Activated CD4-positive, alpha-beta T cell treated with anti-CD3 and anti-CD28 coated beads, Interleukin-2, amount 10 ng/mL, durations not matched to agents 24 days and 14 days (primary cell): ENCODE measurements at regions not wholly inside any gene's neighbourhood (a gene's known extent, or its start where the extent isn't known, plus 50 kb on each side); places are given as distances from the start of the nearest gene placed in this dataset.

Source experiments
- DNase-seq: peaks from one replicate; pipeline ENCODE4 v3.0.0; 2022
- H3K27ac Mint-ChIP-seq: one replicate; pipeline ENCODE4 v1.8.0; 2022; ENCODE audit warnings: mild to moderate bottlenecking, mixed read lengths
- H3K27me3 Mint-ChIP-seq: one replicate; pipeline ENCODE4 v1.8.0; 2022; ENCODE audit warnings: mixed read lengths
- H3K36me3 Mint-ChIP-seq: one replicate; pipeline ENCODE4 v1.8.0; 2022; ENCODE audit warnings: low read depth, mild to moderate bottlenecking, mixed read lengths
- H3K4me1 Mint-ChIP-seq: one replicate; pipeline ENCODE4 v1.8.0; 2021; ENCODE audit warnings: mixed read lengths
- H3K4me3 Mint-ChIP-seq: one replicate; pipeline ENCODE4 v1.8.0; 2022; ENCODE audit warnings: mild to moderate bottlenecking, moderate library complexity, mixed read lengths
- H3K9me3 Mint-ChIP-seq: one replicate; pipeline ENCODE4 v1.8.0; 2021; ENCODE audit warnings: mixed read lengths
- intact Hi-C: fragments of 100-400 bp; cut with micrococcal nuclease; formaldehyde crosslinking; loops from one replicate; pipeline ENCODE4 v1.15.1; 2023

- H3K9me3 Mint-ChIP-seq: no peaks in the 10 kb centered on the region
- H3K27me3 Mint-ChIP-seq: peaks cover 10% of the 10 kb centered on the region
- H3K4me1 Mint-ChIP-seq: peaks cover 9% of the 10 kb centered on the region
- H3K27ac Mint-ChIP-seq: no peak overlapping the region
- no peak overlapping the region for H3K4me3 Mint-ChIP-seq
- H3K36me3 Mint-ChIP-seq: no peaks in the 10 kb centered on the region
- DNase-seq: no peak
- intact Hi-C loops: no loop called here
Observed at GRCh38 chr2:195026261-195026660, 630.8 kb upstream of the SLC39A10 start.

GRCh38 chr2:195022508-195022830, 634.6 kb upstream of the SLC39A10 start:
- Mint-ChIP-seq H3K36me3 (no peaks in the 10 kb centered on the region), H3K4me3 (no peak overlapping the region), H3K27me3 (peaks cover 6% of the 10 kb centered on the region), H3K9me3 (no peaks in the 10 kb centered on the region), H3K27ac (no peak overlapping the region), H3K4me1 (peaks cover 9% of the 10 kb centered on the region)
- no peak for DNase-seq
- intact Hi-C loops: no loop called here

- no peak overlapping the region for H3K27ac Mint-ChIP-seq
- DNase-seq: no peak
- no peaks in the 10 kb centered on the region for H3K36me3 Mint-ChIP-seq
- peaks cover 6% of the 10 kb centered on the region for H3K27me3 Mint-ChIP-seq
- intact Hi-C loops: no loop called here
- H3K9me3 Mint-ChIP-seq: no peaks in the 10 kb centered on the region
- peaks cover 9% of the 10 kb centered on the region for H3K4me1 Mint-ChIP-seq
- no peak overlapping the region for H3K4me3 Mint-ChIP-seq
Observed at GRCh38 chr2:195021711-195022507, 635.1 kb upstream of the SLC39A10 start.

- peaks cover 2% of the 10 kb centered on the region for H3K27me3 Mint-ChIP-seq
- H3K4me3 Mint-ChIP-seq: no peak overlapping the region
- intact Hi-C loops: no loop called here
- no peak overlapping the region for H3K27ac Mint-ChIP-seq
- no peaks in the 10 kb centered on the region for H3K36me3 Mint-ChIP-seq
- no peak for DNase-seq
- peaks cover 9% of the 10 kb centered on the region for H3K4me1 Mint-ChIP-seq
- H3K9me3 Mint-ChIP-seq: no peaks in the 10 kb centered on the region
Observed at GRCh38 chr2:195018462-195018861, 638.6 kb upstream of the SLC39A10 start.

- no peak overlapping the region for H3K27ac Mint-ChIP-seq
- H3K4me3 Mint-ChIP-seq: no peak overlapping the region
- H3K9me3 Mint-ChIP-seq: no peaks in the 10 kb centered on the region
- DNase-seq: no peak
- H3K4me1 Mint-ChIP-seq: peaks cover 9% of the 10 kb centered on the region
- peaks cover 2% of the 10 kb centered on the region for H3K27me3 Mint-ChIP-seq
- intact Hi-C loops: no loop called here
- H3K36me3 Mint-ChIP-seq: no peaks in the 10 kb centered on the region
Observed at GRCh38 chr2:195017890-195018289, 639.1 kb upstream of the SLC39A10 start.

GRCh38 chr2:195016841-195017240, 640.2 kb upstream of the SLC39A10 start:
- Mint-ChIP-seq H3K4me3 (no peak overlapping the region), H3K4me1 (peaks cover 2% of the 10 kb centered on the region), H3K27ac (no peak overlapping the region), H3K36me3 (no peaks in the 10 kb centered on the region), H3K27me3 (peaks cover 2% of the 10 kb centered on the region), H3K9me3 (no peaks in the 10 kb centered on the region)
- intact Hi-C loops: no loop called here
- DNase-seq: no peak

- no peak overlapping the region for H3K27ac Mint-ChIP-seq
- no peaks in the 10 kb centered on the region for H3K27me3 Mint-ChIP-seq
- no peak overlapping the region for H3K4me3 Mint-ChIP-seq
- DNase-seq: no peak
- H3K36me3 Mint-ChIP-seq: no peaks in the 10 kb centered on the region
- H3K9me3 Mint-ChIP-seq: no peaks in the 10 kb centered on the region
- intact Hi-C loops: no loop called here
- no peaks in the 10 kb centered on the region for H3K4me1 Mint-ChIP-seq
Observed at GRCh38 chr2:195009202-195009601, 647.8 kb upstream of the SLC39A10 start.

- Mint-ChIP-seq H3K9me3 (no peaks in the 10 kb centered on the region), H3K27me3 (no peaks in the 10 kb centered on the region), H3K27ac (no peak overlapping the region), H3K36me3 (no peaks in the 10 kb centered on the region), H3K4me3 (no peak overlapping the region), H3K4me1 (no peaks in the 10 kb centered on the region)
- DNase-seq: no peak
- intact Hi-C loops: no loop called here
Observed at GRCh38 chr2:195006856-195007255, 650.2 kb upstream of the SLC39A10 start.

- no peak for DNase-seq
- intact Hi-C loops: no loop called here
- H3K27ac Mint-ChIP-seq: no peak overlapping the region
- no peaks in the 10 kb centered on the region for H3K4me1 Mint-ChIP-seq
- no peaks in the 10 kb centered on the region for H3K9me3 Mint-ChIP-seq
- no peak overlapping the region for H3K4me3 Mint-ChIP-seq
- peaks cover 2% of the 10 kb centered on the region for H3K27me3 Mint-ChIP-seq
- H3K36me3 Mint-ChIP-seq: no peaks in the 10 kb centered on the region
Observed at GRCh38 chr2:195003881-195004471, 653.0 kb upstream of the SLC39A10 start.

GRCh38 chr2:195001924-195002323, 655.1 kb upstream of the SLC39A10 start:
- intact Hi-C loops: no loop called here
- no peak overlapping the region for H3K4me3 Mint-ChIP-seq
- no peaks in the 10 kb centered on the region for H3K9me3 Mint-ChIP-seq
- H3K36me3 Mint-ChIP-seq: no peaks in the 10 kb centered on the region
- H3K4me1 Mint-ChIP-seq: no peaks in the 10 kb centered on the region
- peaks cover 4% of the 10 kb centered on the region for H3K27me3 Mint-ChIP-seq
- no peak overlapping the region for H3K27ac Mint-ChIP-seq
- no peak for DNase-seq

- no peaks in the 10 kb centered on the region for H3K9me3 Mint-ChIP-seq
- no peak overlapping the region for H3K4me3 Mint-ChIP-seq
- H3K4me1 Mint-ChIP-seq: no peaks in the 10 kb centered on the region
- intact Hi-C loops: no loop called here
- H3K27me3 Mint-ChIP-seq: peaks cover 4% of the 10 kb centered on the region
- DNase-seq: no peak
- H3K27ac Mint-ChIP-seq: no peak overlapping the region
- no peaks in the 10 kb centered on the region for H3K36me3 Mint-ChIP-seq
Observed at GRCh38 chr2:194999771-195000170, 657.3 kb upstream of the SLC39A10 start.

- H3K36me3 Mint-ChIP-seq: no peaks in the 10 kb centered on the region
- no peaks in the 10 kb centered on the region for H3K9me3 Mint-ChIP-seq
- H3K4me3 Mint-ChIP-seq: no peak overlapping the region
- no peak for DNase-seq
- H3K27me3 Mint-ChIP-seq: no peaks in the 10 kb centered on the region
- H3K4me1 Mint-ChIP-seq: no peaks in the 10 kb centered on the region
- intact Hi-C loops: no loop called here
- no peak overlapping the region for H3K27ac Mint-ChIP-seq
Observed at GRCh38 chr2:194992648-194993047, 664.4 kb upstream of the SLC39A10 start.

- Mint-ChIP-seq H3K27me3 (no peaks in the 10 kb centered on the region), H3K27ac (no peak overlapping the region), H3K36me3 (no peaks in the 10 kb centered on the region), H3K4me3 (no peak overlapping the region), H3K4me1 (no peaks in the 10 kb centered on the region), H3K9me3 (peaks cover 22% of the 10 kb centered on the region)
- DNase-seq: no peak
- intact Hi-C loops: no loop called here
Observed at GRCh38 chr2:194985258-194985657, 671.8 kb upstream of the SLC39A10 start.

- Mint-ChIP-seq H3K4me3 (no peak overlapping the region), H3K27me3 (no peaks in the 10 kb centered on the region), H3K4me1 (no peaks in the 10 kb centered on the region), H3K36me3 (no peaks in the 10 kb centered on the region), H3K27ac (no peak overlapping the region), H3K9me3 (peaks cover 12% of the 10 kb centered on the region)
- DNase-seq: no peak
- intact Hi-C loops: no loop called here
Observed at GRCh38 chr2:194962254-194962653, 694.8 kb upstream of the SLC39A10 start.

GRCh38 chr2:194954218-194954617, 702.8 kb upstream of the SLC39A10 start:
- Mint-ChIP-seq H3K4me3 (no peak overlapping the region), H3K27ac (no peak overlapping the region), H3K27me3 (no peaks in the 10 kb centered on the region), H3K9me3 (no peaks in the 10 kb centered on the region), H3K36me3 (no peaks in the 10 kb centered on the region), H3K4me1 (no peaks in the 10 kb centered on the region)
- intact Hi-C loops: no loop called here
- no peak for DNase-seq
